SW 1271 (cell line): ENCODE measurements at regions not wholly inside any gene's neighbourhood (a gene's known extent, or its start where the extent isn't known, plus 50 kb on each side); places are given as distances from the start of the nearest gene placed in this dataset.
A peak's percentile ranks its signal among the peaks of the same experiment; 100 is the strongest.

Source experiments
- DNase-seq, 2 experiments: peaks; one replicate each; lab custom pipeline; 2025; lab: John Stamatoyannopoulos, UW

GRCh38 chr5:57785946-57786345 is 303.3 kb upstream of the ACTBL2 start:
- DNase-seq: no peak

- no peak for DNase-seq
Observed at GRCh38 chr5:57784121-57784520, 301.5 kb upstream of the ACTBL2 start.

GRCh38 chr5:57783693-57784092 is 301.1 kb upstream of the ACTBL2 start:
- no peak for DNase-seq

GRCh38 chr5:57780961-57781325 is 298.3 kb upstream of the ACTBL2 start:
- no peak for DNase-seq

GRCh38 chr5:57780306-57780960 is 297.8 kb upstream of the ACTBL2 start:
- DNase-seq: no peak

- DNase-seq: peak; percentile 17 to 85
Observed at GRCh38 chr5:57779383-57780223, 297.0 kb upstream of the ACTBL2 start.

- DNase-seq: no peak
Observed at GRCh38 chr5:57778501-57779091, 296.0 kb upstream of the ACTBL2 start.

GRCh38 chr5:57777174-57777581 is 294.6 kb upstream of the ACTBL2 start:
- DNase-seq: no peak

- no peak for DNase-seq
Observed at GRCh38 chr5:57776035-57776434, 293.4 kb upstream of the ACTBL2 start.

GRCh38 chr5:57774439-57774838 is 291.8 kb upstream of the ACTBL2 start:
- no peak for DNase-seq

- DNase-seq: no peak
Observed at GRCh38 chr5:57772512-57772911, 289.9 kb upstream of the ACTBL2 start.

GRCh38 chr5:57770039-57770438 is 287.4 kb upstream of the ACTBL2 start:
- no peak for DNase-seq

- no peak for DNase-seq
Observed at GRCh38 chr5:57768745-57769144, 286.1 kb upstream of the ACTBL2 start.

- DNase-seq: no peak
Observed at GRCh38 chr5:57764479-57765089, 282.0 kb upstream of the ACTBL2 start.

- DNase-seq: no peak
Observed at GRCh38 chr5:57761513-57761912, 278.9 kb upstream of the ACTBL2 start.

GRCh38 chr5:57754616-57755015 is 272.0 kb upstream of the ACTBL2 start:
- no peak for DNase-seq

GRCh38 chr5:57753446-57753845 is 270.8 kb upstream of the ACTBL2 start:
- no peak for DNase-seq

GRCh38 chr5:57751710-57752109 is 269.1 kb upstream of the ACTBL2 start:
- no peak for DNase-seq

GRCh38 chr5:57750891-57751290 is 268.3 kb upstream of the ACTBL2 start:
- no peak for DNase-seq

- no peak for DNase-seq
Observed at GRCh38 chr5:57750282-57750681, 267.7 kb upstream of the ACTBL2 start.

- no peak for DNase-seq
Observed at GRCh38 chr5:57749396-57749795, 266.8 kb upstream of the ACTBL2 start.

- no peak for DNase-seq
Observed at GRCh38 chr5:57745700-57746651, 263.4 kb upstream of the ACTBL2 start.
